ENCODE measurements at regions not wholly inside any gene's neighbourhood (a gene's known extent, or its start where the extent isn't known, plus 50 kb on each side); places are given as distances from the start of the nearest gene placed in this dataset.

DNA sequence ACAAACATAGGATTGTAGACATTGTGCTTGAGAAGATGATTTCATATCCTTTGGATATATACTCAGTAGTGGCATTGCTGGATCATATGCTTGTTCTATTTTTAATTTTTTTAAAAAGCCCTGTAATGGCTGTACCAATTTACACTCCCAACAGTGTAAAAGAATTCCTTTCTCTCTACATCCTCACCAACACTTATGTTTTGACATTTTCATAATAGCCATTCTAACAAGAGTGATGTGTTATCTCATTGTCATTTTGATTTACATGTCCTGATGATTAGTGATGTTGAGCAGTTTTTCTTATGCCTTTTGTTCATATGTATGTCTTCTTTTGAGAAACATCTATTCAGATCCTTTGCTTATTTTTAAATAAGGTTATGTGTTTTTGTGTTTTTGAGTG is 1039.2 kb upstream of the GOT2 start:
- Histone ChIP-seq H4K20me1 (ENCODE audit: control insufficient read depth, insufficient read depth, low read depth, low read length) (no peaks in the 10 kb centered on the region), H3K9me2 (replicated peaks; ENCODE audit: control insufficient read depth, low read length) (no peaks in the 10 kb centered on the region), H3K79me2 (ENCODE audit: control insufficient read depth, low read length) (no peaks in the 10 kb centered on the region), H3K36me3 (ENCODE audit: control insufficient read depth, low read length) (no peaks in the 10 kb centered on the region), H3K4me2 (ENCODE audit: low read length) (no peak overlapping the region), H3K4me3 (ENCODE audit: low read length) (no peak overlapping the region), H3K27ac (ENCODE audit: low read depth, low read length) (no peak overlapping the region), H3K4me1 (ENCODE audit: control insufficient read depth, low read length) (no peaks in the 10 kb centered on the region), H3K27me3 (ENCODE audit: control insufficient read depth, low read length) (no peaks in the 10 kb centered on the region), H3F3A (ENCODE audit: control insufficient read depth, insufficient read depth) (no peaks in the 10 kb centered on the region), H3K9me3 (ENCODE audit: control insufficient read depth, insufficient read depth, low read length) (no peaks in the 10 kb centered on the region)
- TF ChIP-seq EZH2phosphoT487 (IDR thresholded peaks at IDR 0.05; ENCODE audit: borderline replicate concordance, low read length), result no peak
- TF ChIP-seq, protein P1, sequence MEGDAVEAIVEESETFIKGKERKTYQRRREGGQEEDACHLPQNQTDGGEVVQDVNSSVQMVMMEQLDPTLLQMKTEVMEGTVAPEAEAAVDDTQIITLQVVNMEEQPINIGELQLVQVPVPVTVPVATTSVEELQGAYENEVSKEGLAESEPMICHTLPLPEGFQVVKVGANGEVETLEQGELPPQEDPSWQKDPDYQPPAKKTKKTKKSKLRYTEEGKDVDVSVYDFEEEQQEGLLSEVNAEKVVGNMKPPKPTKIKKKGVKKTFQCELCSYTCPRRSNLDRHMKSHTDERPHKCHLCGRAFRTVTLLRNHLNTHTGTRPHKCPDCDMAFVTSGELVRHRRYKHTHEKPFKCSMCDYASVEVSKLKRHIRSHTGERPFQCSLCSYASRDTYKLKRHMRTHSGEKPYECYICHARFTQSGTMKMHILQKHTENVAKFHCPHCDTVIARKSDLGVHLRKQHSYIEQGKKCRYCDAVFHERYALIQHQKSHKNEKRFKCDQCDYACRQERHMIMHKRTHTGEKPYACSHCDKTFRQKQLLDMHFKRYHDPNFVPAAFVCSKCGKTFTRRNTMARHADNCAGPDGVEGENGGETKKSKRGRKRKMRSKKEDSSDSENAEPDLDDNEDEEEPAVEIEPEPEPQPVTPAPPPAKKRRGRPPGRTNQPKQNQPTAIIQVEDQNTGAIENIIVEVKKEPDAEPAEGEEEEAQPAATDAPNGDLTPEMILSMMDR (IDR thresholded peaks at IDR 0.05; ENCODE audit: low read depth, low read length, poor library complexity, severe bottlenecking), result no peak

DNA sequence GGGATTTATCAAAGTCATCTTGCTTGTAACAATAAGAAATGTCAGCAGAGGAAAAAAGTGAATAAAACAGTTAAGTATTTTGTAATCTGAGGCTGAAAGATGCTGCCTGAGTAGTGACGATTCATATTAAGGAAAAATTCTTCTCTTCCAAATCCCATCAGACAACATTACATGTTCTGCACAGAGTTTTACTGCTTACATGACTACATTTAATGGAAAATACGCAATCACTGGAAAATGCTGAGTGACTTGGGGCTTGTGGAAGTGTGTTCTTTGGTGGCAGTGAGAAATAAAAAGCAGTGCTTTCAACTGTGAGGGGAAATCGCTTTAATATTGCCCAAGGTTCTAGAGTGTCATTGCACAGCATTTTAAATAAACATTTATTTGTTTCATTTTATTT is 1025.2 kb upstream of the GOT2 start:
- Histone ChIP-seq H4K20me1 (ENCODE audit: control insufficient read depth, insufficient read depth, low read depth, low read length) (no peaks in the 10 kb centered on the region), H3K79me2 (ENCODE audit: control insufficient read depth, low read length) (no peaks in the 10 kb centered on the region), H3K27ac (ENCODE audit: low read depth, low read length) (no peak overlapping the region), H3K4me1 (ENCODE audit: control insufficient read depth, low read length) (no peaks in the 10 kb centered on the region), H3K4me2 (ENCODE audit: low read length) (no peak overlapping the region), H3F3A (ENCODE audit: control insufficient read depth, insufficient read depth) (no peaks in the 10 kb centered on the region), H3K4me3 (ENCODE audit: low read length) (no peak overlapping the region), H3K27me3 (ENCODE audit: control insufficient read depth, low read length) (no peaks in the 10 kb centered on the region), H3K9me3 (ENCODE audit: control insufficient read depth, insufficient read depth, low read length) (no peaks in the 10 kb centered on the region), H3K36me3 (ENCODE audit: control insufficient read depth, low read length) (no peaks in the 10 kb centered on the region), H3K9me2 (replicated peaks; ENCODE audit: control insufficient read depth, low read length) (no peaks in the 10 kb centered on the region)
- TF ChIP-seq, protein P1 (IDR thresholded peaks at IDR 0.05; ENCODE audit: low read depth, low read length, poor library complexity, severe bottlenecking), result no peak
- TF ChIP-seq EZH2phosphoT487 (IDR thresholded peaks at IDR 0.05; ENCODE audit: borderline replicate concordance, low read length), result no peak

DNA sequence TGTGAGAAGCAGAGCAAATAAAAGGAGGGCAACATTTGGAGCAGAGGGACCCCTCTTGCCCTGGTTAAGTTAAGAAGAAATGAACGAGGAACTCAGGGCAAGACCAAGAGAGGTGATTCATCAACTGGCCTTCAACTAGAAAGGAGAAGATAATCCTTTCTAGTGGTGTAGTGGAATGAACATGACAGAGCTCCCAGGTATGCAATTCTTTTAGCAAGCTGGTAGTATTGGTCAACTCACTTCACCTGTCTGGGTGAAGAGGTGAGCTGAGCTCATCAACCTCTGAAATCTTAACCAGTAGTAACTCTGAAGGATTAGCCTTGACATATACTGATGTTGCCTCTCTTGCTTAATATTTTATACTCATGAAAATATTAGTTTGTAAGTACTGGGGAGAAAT is 1024.7 kb upstream of the GOT2 start:
- no peaks in the 10 kb centered on the region for H3K9me3 ChIP-seq (ENCODE audit: control insufficient read depth, insufficient read depth, low read length)
- no peaks in the 10 kb centered on the region for H3K9me2 ChIP-seq (replicated peaks; ENCODE audit: control insufficient read depth, low read length)
- H3K4me2 ChIP-seq (ENCODE audit: low read length), result no peak overlapping the region
- TF ChIP-seq, protein P1 (IDR thresholded peaks at IDR 0.05; ENCODE audit: low read depth, low read length, poor library complexity, severe bottlenecking), result no peak
- TF ChIP-seq EZH2phosphoT487 (IDR thresholded peaks at IDR 0.05; ENCODE audit: borderline replicate concordance, low read length), result no peak
- H3F3A ChIP-seq (ENCODE audit: control insufficient read depth, insufficient read depth), result no peaks in the 10 kb centered on the region
- no peaks in the 10 kb centered on the region for H3K36me3 ChIP-seq (ENCODE audit: control insufficient read depth, low read length)
- H3K27me3 ChIP-seq (ENCODE audit: control insufficient read depth, low read length), result no peaks in the 10 kb centered on the region
- H4K20me1 ChIP-seq (ENCODE audit: control insufficient read depth, insufficient read depth, low read depth, low read length), result no peaks in the 10 kb centered on the region
- H3K27ac ChIP-seq (ENCODE audit: low read depth, low read length), result no peak overlapping the region
- H3K4me1 ChIP-seq (ENCODE audit: control insufficient read depth, low read length), result no peaks in the 10 kb centered on the region
- no peaks in the 10 kb centered on the region for H3K79me2 ChIP-seq (ENCODE audit: control insufficient read depth, low read length)
- H3K4me3 ChIP-seq (ENCODE audit: low read length), result no peak overlapping the region

DNA sequence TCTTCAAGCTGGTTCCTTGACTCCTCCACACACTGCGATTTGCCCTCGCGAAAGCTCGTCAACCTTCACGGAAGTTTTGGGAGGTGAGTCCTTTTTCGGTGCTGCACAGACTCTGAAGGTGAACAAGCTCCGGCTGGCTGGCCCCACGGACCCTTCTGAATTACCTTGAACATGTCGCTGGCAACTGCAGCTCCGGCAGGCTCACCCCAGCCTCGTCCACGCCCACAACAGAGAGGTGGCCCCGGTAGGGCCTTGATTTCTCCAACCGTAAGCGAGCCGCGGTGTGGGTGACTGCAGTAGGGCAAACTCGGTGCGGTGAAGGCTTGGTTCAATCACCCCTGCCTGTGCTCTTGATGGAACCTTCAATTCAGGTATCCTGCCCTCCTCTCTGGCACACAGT is 1020.7 kb upstream of the GOT2 start:
- Histone ChIP-seq H3K79me2 (ENCODE audit: control insufficient read depth, low read length) (no peaks in the 10 kb centered on the region), H3K27ac (ENCODE audit: low read depth, low read length) (no peak overlapping the region), H3K9me3 (ENCODE audit: control insufficient read depth, insufficient read depth, low read length) (no peaks in the 10 kb centered on the region), H4K20me1 (ENCODE audit: control insufficient read depth, insufficient read depth, low read depth, low read length) (no peaks in the 10 kb centered on the region), H3K27me3 (ENCODE audit: control insufficient read depth, low read length) (no peaks in the 10 kb centered on the region), H3K4me1 (ENCODE audit: control insufficient read depth, low read length) (no peaks in the 10 kb centered on the region), H3K4me2 (ENCODE audit: low read length) (no peak overlapping the region), H3K9me2 (replicated peaks; ENCODE audit: control insufficient read depth, low read length) (no peaks in the 10 kb centered on the region), H3K36me3 (ENCODE audit: control insufficient read depth, low read length) (no peaks in the 10 kb centered on the region), H3F3A (ENCODE audit: control insufficient read depth, insufficient read depth) (no peaks in the 10 kb centered on the region), H3K4me3 (ENCODE audit: low read length) (no peak overlapping the region)
- TF ChIP-seq, protein P1 (IDR thresholded peaks at IDR 0.05; ENCODE audit: low read depth, low read length, poor library complexity, severe bottlenecking), result no peak
- TF ChIP-seq EZH2phosphoT487 (IDR thresholded peaks at IDR 0.05; ENCODE audit: borderline replicate concordance, low read length), result no peak

Data from DOHH2 (cell line).